GM18508 (cell line): ENCODE measurements at regions not wholly inside any gene's neighbourhood (a gene's known extent, or its start where the extent isn't known, plus 50 kb on each side); places are given as distances from the start of the nearest gene placed in this dataset.
A peak's percentile ranks its signal among the peaks of the same experiment; 100 is the strongest.

Experiments used
- ATAC-seq: cut with Tn5 transposase; IDR thresholded peaks from one replicate; pipeline ENCODE4 v1.9.1; 2021; ENCODE audit warnings: moderate number of reproducible peaks; ENCODE audit not compliant: insufficient read depth, unreplicated experiment

DNA sequence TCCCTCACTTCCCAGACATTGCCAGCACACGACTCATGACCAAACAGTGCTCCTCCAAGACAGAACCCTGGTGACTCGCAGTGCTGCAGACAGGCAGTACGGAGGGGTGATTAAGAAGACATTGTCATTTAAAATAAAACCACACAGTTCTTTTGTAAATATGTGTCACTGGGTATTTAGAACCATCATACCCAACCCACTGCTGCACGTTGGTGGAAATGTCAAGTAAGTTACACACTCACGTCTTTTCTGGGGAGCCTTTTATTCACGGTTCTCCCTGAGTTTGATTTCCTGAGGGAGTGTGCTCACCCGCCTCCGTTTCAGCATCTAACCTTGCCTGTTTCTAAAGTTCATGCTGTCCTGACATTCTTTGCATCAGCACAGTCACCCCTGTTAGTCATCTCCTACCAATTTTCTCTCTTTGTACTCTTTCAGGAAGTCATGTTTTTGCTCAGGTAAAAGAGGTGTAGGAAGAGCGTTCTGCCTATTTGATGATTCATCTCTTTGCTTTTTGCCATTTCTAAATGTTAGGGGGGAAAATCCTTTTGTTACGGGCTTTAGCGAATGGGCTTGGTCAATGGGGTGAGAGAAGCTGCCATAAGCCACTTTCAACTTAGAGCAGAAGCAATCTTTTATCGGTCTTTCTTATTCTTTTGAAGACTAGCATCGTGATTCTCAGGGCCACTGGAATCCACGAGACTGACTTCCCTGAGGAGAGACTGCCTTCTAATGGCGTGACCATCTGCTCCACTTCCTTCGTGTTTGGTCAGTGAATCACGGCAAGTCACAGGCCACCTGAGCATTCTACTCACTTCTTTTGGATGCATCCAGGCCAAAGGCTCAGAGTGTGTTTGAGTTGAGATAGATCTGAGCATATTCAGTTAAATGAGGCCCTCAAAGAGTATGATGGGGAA is 512.8 kb upstream of the JARID2 start:
- ATAC-seq: no peak

DNA sequence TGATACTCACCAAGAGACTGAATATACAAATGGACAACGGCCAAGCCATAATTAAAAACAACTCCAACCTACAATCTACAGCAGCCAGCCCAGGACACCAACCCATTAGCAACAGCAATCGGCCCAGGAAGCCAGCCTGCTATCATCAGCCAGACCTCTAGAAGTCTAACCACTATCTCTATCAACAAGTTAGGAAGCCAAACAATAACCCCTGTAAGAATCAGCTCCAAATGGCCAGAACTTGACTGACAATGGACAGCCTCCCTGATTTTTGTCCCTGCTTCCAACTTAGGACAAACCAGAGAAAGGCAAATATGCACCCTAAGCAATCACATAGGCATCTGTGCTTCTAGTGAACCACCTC is 511.8 kb upstream of the JARID2 start:
- ATAC-seq: no peak

DNA sequence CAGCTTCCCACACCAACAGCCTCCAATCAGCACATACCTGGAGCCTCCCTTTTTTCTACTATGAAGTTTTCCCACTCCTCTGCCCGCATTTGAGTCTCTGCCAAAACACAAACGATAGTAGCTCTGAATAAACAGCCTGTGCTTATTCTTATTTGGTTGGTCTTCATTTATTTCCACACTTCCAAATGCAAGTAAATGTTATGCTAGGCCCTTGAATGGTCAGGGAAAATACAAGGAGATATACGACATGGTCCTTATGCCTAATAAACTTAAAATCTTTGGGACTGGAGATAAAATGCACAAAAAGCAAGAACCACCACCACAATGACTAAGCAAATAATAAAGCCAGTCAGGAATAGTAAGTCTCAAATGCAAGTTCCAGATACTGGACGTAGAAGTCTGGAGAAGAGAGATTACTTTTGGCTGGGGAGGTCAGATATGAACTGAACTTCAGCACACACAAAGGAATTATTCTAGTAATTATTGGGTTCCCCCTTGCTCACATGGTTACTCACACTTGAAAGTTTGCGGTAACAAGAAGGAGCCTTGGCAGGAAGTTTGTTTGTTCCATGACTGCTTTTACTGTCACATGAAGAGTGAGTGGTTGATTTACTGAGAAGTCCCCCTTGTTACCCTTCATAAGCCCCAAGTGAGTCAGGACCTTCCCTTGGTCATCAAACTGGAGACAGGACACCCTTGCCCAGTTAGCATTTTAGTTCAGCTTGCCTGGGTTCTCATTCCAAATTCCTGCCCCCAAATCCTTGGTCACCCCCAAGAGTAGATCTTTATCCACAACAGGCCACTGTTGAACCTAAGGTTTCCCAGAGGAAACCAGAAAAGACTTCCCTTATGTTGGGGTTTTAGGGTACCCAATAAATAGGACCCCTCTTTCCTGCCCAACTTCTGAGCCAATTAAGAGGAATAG is 511.2 kb upstream of the JARID2 start:
- ATAC-seq: peak; percentile 75

GRCh38 chr6:14735956-14736486 is 509.8 kb upstream of the JARID2 start:
- ATAC-seq: no peak

GRCh38 chr6:14736554-14736953 is 509.3 kb upstream of the JARID2 start:
- ATAC-seq: no peak

DNA sequence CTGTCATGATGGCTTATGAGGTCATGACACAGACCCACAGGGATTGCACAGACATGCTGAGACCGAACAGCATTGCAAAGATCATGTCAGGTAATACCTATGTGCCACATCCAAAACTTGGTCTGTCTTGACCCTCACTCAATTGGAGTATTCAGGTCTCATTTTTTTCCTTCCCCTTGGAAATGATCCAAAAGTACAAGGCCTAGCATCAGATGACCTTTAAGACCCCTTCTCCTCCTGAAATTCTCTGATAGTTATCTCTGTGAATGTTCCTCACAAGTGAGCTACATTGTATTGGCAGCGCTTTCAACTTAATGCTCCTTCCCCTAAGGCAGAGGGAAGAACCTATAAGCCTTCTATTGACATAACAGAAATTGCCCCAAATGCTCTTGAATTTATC is 507.4 kb upstream of the JARID2 start:
- ATAC-seq: no peak

- no peak for ATAC-seq
Observed at GRCh38 chr6:14738933-14739332, 506.9 kb upstream of the JARID2 start.

GRCh38 chr6:14739827-14740226 is 506.0 kb upstream of the JARID2 start:
- no peak for ATAC-seq

- no peak for ATAC-seq
Observed at GRCh38 chr6:14742171-14742570, 503.7 kb upstream of the JARID2 start.

DNA sequence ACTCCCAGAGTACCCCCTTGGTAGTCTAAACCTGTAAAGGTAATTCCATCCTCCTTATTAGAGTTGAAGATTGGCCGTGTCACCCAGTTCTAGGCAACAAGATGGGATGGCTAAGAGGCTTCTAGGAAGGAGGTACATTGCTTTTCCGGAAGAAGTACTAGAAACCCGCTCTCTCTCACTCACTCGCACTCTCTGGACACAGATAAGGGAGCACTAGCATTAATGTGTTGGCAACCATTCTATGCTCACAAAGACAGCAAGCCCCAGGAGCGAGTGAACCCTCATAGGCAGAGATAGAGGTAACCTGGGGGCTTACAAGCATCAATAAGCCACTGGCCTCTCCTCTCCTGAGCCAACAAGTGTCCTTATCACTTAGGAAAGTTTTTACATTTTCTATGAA is 503.2 kb upstream of the JARID2 start:
- ATAC-seq: no peak

- ATAC-seq: no peak
Observed at GRCh38 chr6:14743144-14743473, 502.8 kb upstream of the JARID2 start.

- no peak for ATAC-seq
Observed at GRCh38 chr6:14743474-14744211, 502.2 kb upstream of the JARID2 start.

- ATAC-seq: no peak
Observed at GRCh38 chr6:14744212-14744556, 501.7 kb upstream of the JARID2 start.

DNA sequence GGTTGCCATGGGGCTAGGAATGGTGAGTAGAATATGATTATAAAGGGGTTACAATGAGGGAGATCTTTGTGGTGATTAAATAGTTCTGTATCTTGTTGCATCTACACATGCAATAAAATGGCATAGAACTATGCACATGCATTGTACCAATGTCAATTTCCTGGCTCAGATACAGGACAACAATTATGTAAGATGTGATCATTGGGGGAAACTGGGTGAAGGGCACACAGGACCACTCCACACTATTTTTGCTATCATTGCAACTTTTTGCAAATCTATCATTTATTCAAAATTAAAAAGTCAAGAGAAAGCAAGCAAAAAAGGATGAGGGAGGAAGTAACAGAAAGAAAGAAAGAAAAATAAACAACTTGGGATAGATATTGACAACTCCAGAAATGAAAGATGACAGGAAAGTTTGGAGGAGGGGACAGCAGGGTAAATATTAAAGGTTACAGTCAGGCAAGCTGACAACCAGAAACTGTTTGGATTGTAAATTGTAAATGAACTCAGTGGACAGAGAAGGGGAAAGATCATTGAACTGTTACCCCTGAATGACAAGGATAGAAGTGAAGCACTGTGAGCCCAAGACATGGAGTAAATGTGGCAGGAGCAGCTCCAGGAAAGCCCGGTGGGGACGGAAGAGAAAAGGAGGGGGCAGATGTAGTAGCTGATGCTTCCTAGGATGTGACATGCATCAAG is 499.6 kb upstream of the JARID2 start:
- ATAC-seq: no peak

DNA sequence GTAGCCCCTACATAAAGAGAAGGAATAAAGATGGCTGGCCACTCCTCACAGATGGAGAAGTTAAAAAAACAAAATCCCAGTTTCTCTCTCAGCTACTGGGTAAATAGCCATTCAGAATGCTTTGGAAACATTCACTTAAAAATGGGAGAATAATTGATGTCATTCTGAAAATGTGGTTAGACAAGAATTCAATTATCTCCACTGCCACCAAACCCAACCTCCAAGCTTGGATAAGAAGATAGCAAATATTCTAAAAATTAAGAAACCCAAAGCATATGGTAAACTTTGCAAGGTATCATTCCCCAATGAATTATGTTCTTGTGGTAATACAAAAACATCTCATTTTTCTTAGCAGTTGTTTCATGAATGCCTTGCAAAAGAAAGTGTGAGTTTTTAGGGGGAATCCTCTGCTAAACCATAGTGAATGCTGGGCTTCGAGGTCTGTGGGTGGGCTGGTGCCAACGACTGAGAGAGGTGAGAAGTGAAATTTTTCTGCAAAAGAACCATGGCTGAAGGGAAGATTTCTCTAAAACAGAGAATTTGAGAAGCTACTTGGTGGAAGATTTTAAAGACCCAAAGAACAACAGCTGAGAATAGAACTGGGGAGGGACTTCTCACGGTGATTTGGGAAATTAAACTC is 497.9 kb upstream of the JARID2 start:
- no peak for ATAC-seq

- ATAC-seq: no peak
Observed at GRCh38 chr6:14748679-14749078, 497.2 kb upstream of the JARID2 start.

DNA sequence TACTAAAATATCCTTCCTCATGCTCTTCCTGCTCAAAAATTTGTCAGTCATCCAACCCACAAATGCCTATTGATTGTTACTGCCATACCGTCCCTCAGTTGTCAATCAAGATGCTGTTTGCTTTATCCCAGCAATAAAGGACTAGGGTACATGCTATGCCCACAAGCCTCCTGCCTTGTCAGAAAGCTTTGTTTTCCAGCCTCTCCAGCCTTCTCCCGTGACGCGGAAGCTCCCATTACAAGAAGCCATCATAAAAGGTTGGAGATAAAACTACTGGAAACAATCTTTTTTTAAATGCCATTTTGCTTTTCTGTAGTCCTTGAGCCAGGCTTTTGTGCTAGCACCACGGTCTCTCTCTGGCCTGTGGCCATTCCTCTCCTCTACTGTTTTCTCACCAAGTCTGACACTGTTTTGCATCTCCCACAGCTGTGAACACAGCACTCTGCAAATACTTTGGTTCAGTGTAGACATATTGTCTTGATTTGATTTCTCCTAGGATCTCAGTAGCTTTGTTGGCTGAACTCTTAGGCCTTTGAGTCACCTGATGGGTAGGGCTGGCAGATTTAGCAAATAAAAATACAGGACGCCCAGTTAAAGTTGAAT is 495.7 kb upstream of the JARID2 start:
- no peak for ATAC-seq

DNA sequence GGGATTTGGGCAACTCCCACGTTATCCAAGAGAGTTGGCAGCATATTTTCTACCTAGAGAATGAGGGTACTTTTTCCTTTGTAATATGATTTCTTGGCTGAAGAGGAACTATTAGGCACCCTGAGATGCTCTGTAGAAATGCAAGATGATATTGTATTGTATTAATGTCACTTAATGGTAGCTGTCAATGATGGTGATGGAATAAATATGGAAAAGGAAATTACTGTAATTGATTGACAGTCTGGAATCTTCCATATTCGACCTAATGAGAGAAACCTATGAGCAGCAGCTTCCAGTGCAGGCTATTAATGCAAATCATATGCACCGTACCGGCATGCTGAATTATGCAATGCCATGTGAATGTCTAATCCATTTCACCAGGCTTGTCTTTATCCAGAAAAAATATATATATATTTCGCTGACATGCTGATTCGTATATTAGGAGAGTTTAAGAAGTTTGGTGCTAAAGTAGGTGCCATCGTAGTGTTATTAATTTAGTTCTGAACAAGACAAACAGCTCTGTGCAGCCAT is 494.2 kb upstream of the JARID2 start:
- ATAC-seq: no peak
